DMS 273 treated with DMSO at 0.1 percent for 48 hours (cell line): ENCODE measurements at regions not wholly inside any gene's neighbourhood (a gene's known extent, or its start where the extent isn't known, plus 50 kb on each side); places are given as distances from the start of the nearest gene placed in this dataset.
A peak's percentile ranks its signal among the peaks of the same experiment; 100 is the strongest.
"Not testable (repeated sequence)": the region's sequence is repeated elsewhere in the genome, so short reads cannot be mapped to it uniquely, and the experiment has no call there.

Experiments
- DNase-seq: peaks from one replicate; lab custom pipeline; 2025; lab: John Stamatoyannopoulos, UW

- no peak for DNase-seq
Measured at GRCh38 chr1:181948372-181948771, 113.1 kb downstream of the ZNF648 start.

- no peak for DNase-seq
Measured at GRCh38 chr1:181947441-181947840, 114.1 kb downstream of the ZNF648 start.

GRCh38 chr1:181936768-181937581 is 124.5 kb downstream of the ZNF648 start:
- peak; percentile 12 for DNase-seq

- DNase-seq, result no peak
Measured at GRCh38 chr1:181936269-181936668, 125.2 kb downstream of the ZNF648 start.

- no peak for DNase-seq
Measured at GRCh38 chr1:181931873-181932272, 129.6 kb downstream of the ZNF648 start.

GRCh38 chr1:181930187-181930586 is 131.3 kb downstream of the ZNF648 start:
- no peak for DNase-seq

GRCh38 chr1:181926697-181927096 is 134.8 kb downstream of the ZNF648 start:
- no peak for DNase-seq

- DNase-seq, result not testable (repeated sequence)
Measured at GRCh38 chr1:181924034-181924433, 137.5 kb downstream of the ZNF648 start.

- DNase-seq, result no peak
Measured at GRCh38 chr1:181919542-181919941, 142.0 kb downstream of the ZNF648 start.

- no peak for DNase-seq
Measured at GRCh38 chr1:181918880-181919525, 142.5 kb downstream of the ZNF648 start.

GRCh38 chr1:181911715-181912114 is 149.8 kb downstream of the ZNF648 start:
- no peak for DNase-seq

GRCh38 chr1:181910905-181911304 is 150.6 kb downstream of the ZNF648 start:
- no peak for DNase-seq

GRCh38 chr1:181909010-181909409 is 152.5 kb downstream of the ZNF648 start:
- DNase-seq, result no peak

- DNase-seq, result no peak
Measured at GRCh38 chr1:181906631-181907030, 154.9 kb downstream of the ZNF648 start.

GRCh38 chr1:181905944-181906597 is 155.4 kb downstream of the ZNF648 start:
- DNase-seq, result no peak

GRCh38 chr1:181898773-181899172 is 162.7 kb downstream of the ZNF648 start:
- DNase-seq, result no peak

GRCh38 chr1:181896824-181897223 is 164.7 kb downstream of the ZNF648 start:
- DNase-seq, result no peak

- no peak for DNase-seq
Measured at GRCh38 chr1:181894439-181894859, 167.1 kb downstream of the ZNF648 start.

GRCh38 chr1:181893937-181894336 is 167.6 kb downstream of the ZNF648 start:
- DNase-seq, result no peak

- DNase-seq, result not testable (repeated sequence)
Measured at GRCh38 chr1:181893150-181893549, 168.4 kb downstream of the ZNF648 start.

- no peak for DNase-seq
Measured at GRCh38 chr1:181872562-181872961, 188.9 kb downstream of the ZNF648 start.

- no peak for DNase-seq
Measured at GRCh38 chr1:181863736-181864135, 197.8 kb downstream of the ZNF648 start.

- no peak for DNase-seq
Measured at GRCh38 chr1:181863006-181863405, 198.5 kb downstream of the ZNF648 start.
